K562 (cell line): ENCODE measurements at regions not wholly inside any gene's neighbourhood (a gene's known extent, or its start where the extent isn't known, plus 50 kb on each side); places are given as distances from the start of the nearest gene placed in this dataset.

ENCODE experiments used
- CUX1 ChIP-seq: fragments of 200-800 bp; sonication (Bioruptor generic); IDR thresholded peaks from 2 replicates; pipeline ENCODE4 v1.6.1; 2016; ENCODE audit warnings: missing genetic modification characterization, missing compliant biosample characterization
- GABPA ChIP-seq: fragments of 200-800 bp; sonication (Bioruptor generic); conservative IDR thresholded peaks from 2 replicates; pipeline ENCODE4 v1.6.1; 2016; ENCODE audit warnings: low read depth, missing genetic modification characterization, missing compliant biosample characterization
- TBP ChIP-seq: optimal IDR thresholded peaks from 2 replicates; pipeline ENCODE3; 2011; ENCODE audit warnings: low read depth, low read length, improper control_type of control experiment
- YY1 ChIP-seq, 3 experiments: IDR thresholded peaks; 2 replicates each; pipeline ENCODE4 v1.6.1; 2011; ENCODE audit warnings: low read length in 2 of 3, mild to moderate bottlenecking in 2 of 3, moderate library complexity in 2 of 3, borderline replicate concordance in 1 of 3, control low read depth in 1 of 3, low read depth in 1 of 3; ENCODE audit not compliant: insufficient read depth in 3 of 3, insufficient replicate concordance in 2 of 3, control insufficient read depth in 1 of 3, insufficient read length in 1 of 3; ENCODE audit errors: extremely low read depth in 1 of 3

GRCh38 chr5:110896901-110897300 is 158.1 kb downstream of the SLC25A46 start (continued):
- TF ChIP-seq CUX1 (CRISPR knock-in tag) (no peak), YY1 (IDR thresholded peaks at IDR 0.05; ENCODE audit: borderline replicate concordance in 1 of 3, control insufficient read depth in 1 of 3, extremely low read depth in 1 of 3, insufficient read depth in 3 of 3, insufficient read length in 1 of 3, insufficient replicate concordance in 2 of 3, low read depth in 1 of 3, low read length in 2 of 3) (no peak), TBP (no peak), GABPA (tag) (no peak)
